CD14-positive monocyte (primary cell): ENCODE measurements at regions not wholly inside any gene's neighbourhood (a gene's known extent, or its start where the extent isn't known, plus 50 kb on each side); places are given as distances from the start of the nearest gene placed in this dataset.

Experiments used
- DNase-seq, 3 donors: peaks; one replicate each; pipeline ENCODE4 v3.0.0-alpha.2; 2011 to 2022
- H2AFZ ChIP-seq: 2 replicates; pipeline ENCODE4 v1.6.0; 2012; ENCODE audit warnings: mild to moderate bottlenecking, low read depth, low read length, inconsistent platforms; ENCODE audit not compliant: insufficient read depth, poor library complexity, severe bottlenecking
- H3K27ac ChIP-seq, 2 donors: 1 replicate in 1 of 2; 2 replicates in 1 of 2; pipeline ENCODE4 v1.5.1; 2012 to 2013; ENCODE audit warnings: low read length in 2 of 2, control low read depth in 1 of 2, inconsistent platforms in 1 of 2, low read depth in 1 of 2, mild to moderate bottlenecking in 1 of 2
- H3K27me3 ChIP-seq, 2 donors: one replicate each; pipeline versions ENCODE4 v1.6.0 to v1.6.1; 2011 to 2013; ENCODE audit warnings: low read length in 2 of 2; ENCODE audit not compliant: control insufficient read depth in 2 of 2, insufficient read depth in 2 of 2
- H3K36me3 ChIP-seq, 2 donors: replicated peaks in 1 of 2; 1 replicate in 1 of 2; 2 replicates in 1 of 2; pipeline versions ENCODE4 v1.5.1 to v1.6.1; 2012 to 2013; ENCODE audit warnings: low read length in 2 of 2, control low read depth in 1 of 2, inconsistent platforms in 1 of 2, mild to moderate bottlenecking in 1 of 2; ENCODE audit not compliant: insufficient read depth in 2 of 2, control insufficient read depth in 1 of 2
- H3K4me1 ChIP-seq, 2 donors: 1 replicate in 1 of 2; 2 replicates in 1 of 2; pipeline versions ENCODE4 v1.5.1 to v1.6.1; 2012 to 2013; ENCODE audit warnings: low read length in 2 of 2, control low read depth in 1 of 2, inconsistent platforms in 1 of 2, mild to moderate bottlenecking in 1 of 2, moderate library complexity in 1 of 2; ENCODE audit not compliant: insufficient read depth in 2 of 2, control insufficient read depth in 1 of 2
- H3K4me2 ChIP-seq: replicated peaks from 2 replicates; pipeline ENCODE3; 2012; ENCODE audit warnings: low read length, moderate library complexity, mild to moderate bottlenecking; ENCODE audit not compliant: poor library complexity, severe bottlenecking; ENCODE audit errors: extremely low read depth
- H3K4me3 ChIP-seq, 3 experiments: fragments of 200-600 bp in 1 of 3; sonication (generic) in 1 of 3; replicated peaks in 1 of 3; 1 replicate in 2 of 3; 2 replicates in 1 of 3; pipeline ENCODE4 v1.5.1; 2011 to 2013; ENCODE audit warnings: low read length in 3 of 3, mild to moderate bottlenecking in 3 of 3, control low read depth in 2 of 3, low read depth in 2 of 3, inconsistent platforms in 1 of 3, moderate library complexity in 1 of 3
- H3K79me2 ChIP-seq: 2 replicates; pipeline ENCODE4 v1.6.0; 2012; ENCODE audit warnings: mild to moderate bottlenecking, control low read depth, inconsistent platforms, low read length, moderate library complexity; ENCODE audit not compliant: insufficient read depth
- H3K9ac ChIP-seq: 2 replicates; pipeline ENCODE4 v1.6.0; 2017; ENCODE audit warnings: low read length, mild to moderate bottlenecking; ENCODE audit not compliant: insufficient read depth, poor library complexity, severe bottlenecking
- H3K9me3 ChIP-seq, 2 donors: replicated peaks in 1 of 2; 1 replicate in 1 of 2; 2 replicates in 1 of 2; pipeline versions ENCODE4 v1.5.1 to v1.6.1; 2012 to 2013; ENCODE audit warnings: low read length in 2 of 2, control low read depth in 1 of 2; ENCODE audit not compliant: control insufficient read depth in 1 of 2, insufficient read depth in 1 of 2
- H4K20me1 ChIP-seq: 2 replicates; pipeline ENCODE4 v1.6.0; 2012; ENCODE audit warnings: mild to moderate bottlenecking, low read length, control low read depth, moderate library complexity; ENCODE audit not compliant: insufficient read depth
- H3K27ac Mint-ChIP-seq, 7 donors: one replicate each; pipeline ENCODE4 v1.8.0; 2020; ENCODE audit warnings: mild to moderate bottlenecking in 7 of 7, mixed read lengths in 7 of 7, moderate library complexity in 6 of 7, inconsistent platforms in 2 of 7
- H3K27me3 Mint-ChIP-seq, 3 donors: one replicate each; pipeline ENCODE4 v1.8.0; 2021 to 2022; ENCODE audit warnings: low read depth in 3 of 3, mild to moderate bottlenecking in 3 of 3, mixed read lengths in 3 of 3, moderate library complexity in 3 of 3, inconsistent platforms in 1 of 3
- H3K36me3 Mint-ChIP-seq, 2 donors: one replicate each; pipeline ENCODE4 v1.8.0; 2020; ENCODE audit warnings: mixed read lengths in 2 of 2, inconsistent platforms in 1 of 2, mild to moderate bottlenecking in 1 of 2
- H3K4me1 Mint-ChIP-seq: one replicate; pipeline ENCODE4 v1.8.0; 2020; ENCODE audit warnings: mild to moderate bottlenecking, mixed read lengths
- H3K4me3 Mint-ChIP-seq, 2 donors: one replicate each; pipeline ENCODE4 v1.8.0; 2020; ENCODE audit warnings: mild to moderate bottlenecking in 2 of 2, mixed read lengths in 2 of 2, moderate library complexity in 1 of 2
- H3K9me3 Mint-ChIP-seq, 7 donors: one replicate each; pipeline ENCODE4 v1.8.0; 2020 to 2022; ENCODE audit warnings: mixed read lengths in 7 of 7, mild to moderate bottlenecking in 6 of 7, moderate library complexity in 6 of 7, inconsistent platforms in 2 of 7
- WGBS: methylation state at CpG from one replicate; pipeline ENCODE4 v1.1.5; 2013; ENCODE audit warnings: missing lambda C conversion rate; ENCODE audit not compliant: insufficient coverage; 5-methylcytosine and 5-hydroxymethylcytosine counted together
- intact Hi-C, 2 donors: fragments of 100-400 bp; cut with micrococcal nuclease; formaldehyde crosslinking; loops; one replicate each; pipeline versions ENCODE4 v1.15.0 to v1.15.1; 2023
- TF ChIP-seq, protein P1 (sequence below): fragments of 200-600 bp; IDR thresholded peaks from one replicate; pipeline ENCODE4 v1.8.0; 2022; ENCODE audit warnings: antibody characterized with exemption, mild to moderate bottlenecking

- Mint-ChIP-seq H3K9me3 (peaks cover 0 to 7% (median 3%) of the 10 kb centered on the region in 7 donors), H3K4me3 (no peak overlapping the region), H3K27me3 (peaks cover 0 to 3% (median 0%) of the 10 kb centered on the region in 3 donors), H3K27ac (no peak overlapping the region), H3K4me1 (no peaks in the 10 kb centered on the region), H3K36me3 (no peaks in the 10 kb centered on the region)
- H3K36me3 ChIP-seq = no peaks in the 10 kb centered on the region
- H3K9ac ChIP-seq = no peak overlapping the region
- no peak overlapping the region for H3K27ac ChIP-seq
- no peak overlapping the region for H2AFZ ChIP-seq
- no peak overlapping the region for H3K4me2 ChIP-seq
- H3K9me3 ChIP-seq = peaks cover 0 to 3% of the 10 kb centered on the region in 2 donors
- H3K79me2 ChIP-seq = no peaks in the 10 kb centered on the region
- no peak for DNase-seq
- TF ChIP-seq, protein P1, sequence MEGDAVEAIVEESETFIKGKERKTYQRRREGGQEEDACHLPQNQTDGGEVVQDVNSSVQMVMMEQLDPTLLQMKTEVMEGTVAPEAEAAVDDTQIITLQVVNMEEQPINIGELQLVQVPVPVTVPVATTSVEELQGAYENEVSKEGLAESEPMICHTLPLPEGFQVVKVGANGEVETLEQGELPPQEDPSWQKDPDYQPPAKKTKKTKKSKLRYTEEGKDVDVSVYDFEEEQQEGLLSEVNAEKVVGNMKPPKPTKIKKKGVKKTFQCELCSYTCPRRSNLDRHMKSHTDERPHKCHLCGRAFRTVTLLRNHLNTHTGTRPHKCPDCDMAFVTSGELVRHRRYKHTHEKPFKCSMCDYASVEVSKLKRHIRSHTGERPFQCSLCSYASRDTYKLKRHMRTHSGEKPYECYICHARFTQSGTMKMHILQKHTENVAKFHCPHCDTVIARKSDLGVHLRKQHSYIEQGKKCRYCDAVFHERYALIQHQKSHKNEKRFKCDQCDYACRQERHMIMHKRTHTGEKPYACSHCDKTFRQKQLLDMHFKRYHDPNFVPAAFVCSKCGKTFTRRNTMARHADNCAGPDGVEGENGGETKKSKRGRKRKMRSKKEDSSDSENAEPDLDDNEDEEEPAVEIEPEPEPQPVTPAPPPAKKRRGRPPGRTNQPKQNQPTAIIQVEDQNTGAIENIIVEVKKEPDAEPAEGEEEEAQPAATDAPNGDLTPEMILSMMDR = no peak
- no peaks in the 10 kb centered on the region for H3K4me1 ChIP-seq
- no peak overlapping the region for H3K4me3 ChIP-seq
- no peaks in the 10 kb centered on the region for H4K20me1 ChIP-seq
- H3K27me3 ChIP-seq = no peaks in the 10 kb centered on the region
- intact Hi-C loops = no loop called here
These were observed 614.5 kb downstream of the ETS1 start for GRCh38 chr11:127972816-127973215.

DNA sequence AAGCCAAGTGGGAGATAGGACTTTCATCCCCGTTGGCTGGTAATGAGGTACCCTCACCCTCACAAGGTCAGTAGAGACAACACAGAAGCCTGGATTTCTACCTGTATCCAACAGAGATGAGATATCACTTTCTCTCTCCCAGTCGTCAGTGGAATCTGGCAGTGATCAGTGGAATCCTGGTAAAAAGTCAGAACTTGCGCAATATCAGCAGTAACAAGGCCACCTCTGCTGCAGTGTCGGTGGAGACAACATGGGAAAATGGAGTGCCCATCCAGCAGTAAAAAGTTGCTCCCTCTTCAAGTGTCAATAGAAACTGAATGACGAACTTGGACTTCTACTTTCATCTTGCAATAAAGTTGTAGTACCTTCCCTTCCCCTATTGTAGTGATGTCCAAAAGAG, 615.9 kb downstream of the ETS1 start:
- no peak for DNase-seq
- Histone ChIP-seq H3K4me2 (no peak overlapping the region), H2AFZ (no peak overlapping the region), H3K36me3 (no peaks in the 10 kb centered on the region), H3K9ac (no peak overlapping the region), H3K9me3 (peaks cover 0 to 3% of the 10 kb centered on the region in 2 donors), H3K27ac (no peak overlapping the region), H3K4me3 (no peak overlapping the region), H3K79me2 (no peaks in the 10 kb centered on the region), H3K4me1 (no peaks in the 10 kb centered on the region), H3K27me3 (no peaks in the 10 kb centered on the region), H4K20me1 (no peaks in the 10 kb centered on the region)
- no peaks in the 10 kb centered on the region for H3K4me1 Mint-ChIP-seq
- peaks cover 0 to 5% (median 3%) of the 10 kb centered on the region in 7 donors for H3K9me3 Mint-ChIP-seq
- TF ChIP-seq, protein P1 = no peak
- no peaks in the 10 kb centered on the region for H3K36me3 Mint-ChIP-seq
- 91% methylated on average over 3 of the region's 5 CpGs for WGBS
- intact Hi-C loops = no loop called here
- peaks cover 0 to 3% (median 3%) of the 10 kb centered on the region in 3 donors for H3K27me3 Mint-ChIP-seq
- H3K4me3 Mint-ChIP-seq = no peak overlapping the region
- no peak overlapping the region for H3K27ac Mint-ChIP-seq
